CD8-positive, alpha-beta memory T cell (primary cell): ENCODE measurements at regions not wholly inside any gene's neighbourhood (a gene's known extent, or its start where the extent isn't known, plus 50 kb on each side); places are given as distances from the start of the nearest gene placed in this dataset.

Experiments
- CTCF ChIA-PET: fragments of 350-600 bp; sonication (Branson Sonifier 250); formaldehyde crosslinking; loops from one replicate; lab custom pipeline; 2021; ENCODE audit warnings: antibody characterized with exemption; lab: Charles Lee
- POLR2A ChIA-PET: fragments of 350-600 bp; sonication (Branson Sonifier 250); formaldehyde crosslinking; loops from one replicate; lab custom pipeline; 2021; ENCODE audit warnings: antibody characterized with exemption; lab: Charles Lee
- DNase-seq, 5 donors: peaks; one replicate each; pipeline versions ENCODE4 v3.0.0 to v3.0.0-alpha.2; 2020 to 2022; ENCODE audit warnings: mixed read lengths in 1 of 5
- H3K27ac ChIP-seq: one replicate; pipeline ENCODE4 v1.7.0; 2013; ENCODE audit warnings: low read depth, mild to moderate bottlenecking, low read length, moderate library complexity
- H3K27me3 ChIP-seq: 2 replicates; pipeline ENCODE4 v1.7.0; 2013; ENCODE audit warnings: low read length, mild to moderate bottlenecking; ENCODE audit not compliant: insufficient read depth, poor library complexity, severe bottlenecking
- H3K36me3 ChIP-seq: 2 replicates; pipeline ENCODE4 v1.7.0; 2013; ENCODE audit warnings: mild to moderate bottlenecking, low read length, moderate library complexity; ENCODE audit not compliant: insufficient read depth
- H3K4me1 ChIP-seq: 2 replicates; pipeline ENCODE4 v1.7.0; 2013; ENCODE audit warnings: mild to moderate bottlenecking, low read length, moderate library complexity; ENCODE audit not compliant: insufficient read depth
- H3K4me3 ChIP-seq: 2 replicates; pipeline ENCODE4 v1.7.0; 2013; ENCODE audit warnings: mild to moderate bottlenecking, low read length
- H3K9me3 ChIP-seq: 2 replicates; pipeline ENCODE4 v1.7.0; 2013; ENCODE audit warnings: mild to moderate bottlenecking, low read length
- H3K27ac Mint-ChIP-seq, 8 donors: one replicate each; pipeline ENCODE4 v1.8.0; 2020 to 2021; ENCODE audit warnings: mixed read lengths in 8 of 8, mild to moderate bottlenecking in 6 of 8, inconsistent platforms in 3 of 8, moderate library complexity in 3 of 8
- H3K27me3 Mint-ChIP-seq, 2 donors: one replicate each; pipeline ENCODE4 v1.8.0; 2020 to 2021; ENCODE audit warnings: mixed read lengths in 2 of 2, mild to moderate bottlenecking in 1 of 2, moderate library complexity in 1 of 2
- H3K36me3 Mint-ChIP-seq, 3 donors: one replicate each; pipeline ENCODE4 v1.8.0; 2020 to 2021; ENCODE audit warnings: mixed read lengths in 3 of 3, inconsistent platforms in 1 of 3, mild to moderate bottlenecking in 1 of 3
- H3K4me1 Mint-ChIP-seq, 3 donors: one replicate each; pipeline ENCODE4 v1.8.0; 2020 to 2021; ENCODE audit warnings: mixed read lengths in 3 of 3, inconsistent platforms in 1 of 3, mild to moderate bottlenecking in 1 of 3
- H3K4me3 Mint-ChIP-seq, 7 donors: one replicate each; pipeline ENCODE4 v1.8.0; 2020 to 2021; ENCODE audit warnings: mixed read lengths in 7 of 7, mild to moderate bottlenecking in 6 of 7, moderate library complexity in 4 of 7, inconsistent platforms in 2 of 7
- H3K9me3 Mint-ChIP-seq, 5 donors: one replicate each; pipeline ENCODE4 v1.8.0; 2020 to 2022; ENCODE audit warnings: mixed read lengths in 5 of 5, mild to moderate bottlenecking in 3 of 5, moderate library complexity in 2 of 5, inconsistent platforms in 1 of 5

DNA sequence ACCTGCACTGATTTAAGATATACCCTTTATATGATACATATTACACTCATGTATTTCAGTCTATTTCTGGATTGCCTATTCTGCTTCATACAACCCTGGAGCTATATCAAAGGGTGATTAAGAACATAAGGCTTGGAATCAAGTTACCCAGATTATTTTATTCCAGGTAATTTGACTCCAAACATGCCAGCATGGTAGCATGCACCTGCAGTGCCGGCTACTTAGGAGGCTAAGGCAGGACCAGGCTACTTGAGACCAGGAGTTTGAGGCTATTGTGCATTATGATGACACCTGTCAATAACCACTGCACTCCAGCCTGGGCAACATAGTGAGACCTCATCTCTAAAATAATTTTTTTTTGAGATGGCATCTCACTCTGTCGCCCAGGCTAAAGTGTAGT, 50.4 kb upstream of the NEO1 start:
- Histone ChIP-seq H3K4me1 (no peaks in the 10 kb centered on the region), H3K36me3 (no peaks in the 10 kb centered on the region), H3K4me3 (no peak overlapping the region), H3K9me3 (no peaks in the 10 kb centered on the region), H3K27me3 (no peaks in the 10 kb centered on the region), H3K27ac (no peak overlapping the region)
- H3K27me3 Mint-ChIP-seq: peaks cover 11 to 48% of the 10 kb centered on the region in 2 donors
- H3K4me3 Mint-ChIP-seq: no peak overlapping the region
- no peaks in the 10 kb centered on the region for H3K4me1 Mint-ChIP-seq
- no peaks in the 10 kb centered on the region for H3K36me3 Mint-ChIP-seq
- no peaks in the 10 kb centered on the region for H3K9me3 Mint-ChIP-seq
- CTCF ChIA-PET: no interaction called here
- POLR2A ChIA-PET: no interaction called here
- DNase-seq: no peak
- H3K27ac Mint-ChIP-seq: no peak overlapping the region

DNA sequence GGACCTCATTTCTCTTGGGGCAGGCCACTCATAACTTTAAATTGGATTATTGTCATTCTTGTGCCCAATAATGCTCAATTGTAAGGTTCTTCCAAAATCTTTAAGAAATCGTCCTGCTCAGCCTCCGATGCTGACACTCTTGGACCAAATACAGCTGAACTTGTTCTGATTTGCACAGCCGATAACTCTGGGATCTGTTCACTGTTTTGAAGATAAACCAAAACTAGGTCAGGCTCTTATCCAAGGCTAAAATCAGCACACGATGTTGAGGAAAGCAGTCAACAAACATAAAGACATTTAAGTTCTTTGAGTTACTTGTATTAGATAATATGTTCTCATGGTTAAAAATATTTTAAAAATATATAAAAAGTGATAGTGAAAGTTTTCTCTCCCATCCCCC, 52.0 kb upstream of the NEO1 start:
- Mint-ChIP-seq H3K4me3 (no peak overlapping the region), H3K27ac (no peak overlapping the region), H3K9me3 (no peaks in the 10 kb centered on the region), H3K4me1 (no peaks in the 10 kb centered on the region), H3K36me3 (no peaks in the 10 kb centered on the region), H3K27me3 (peaks cover 10 to 56% of the 10 kb centered on the region in 2 donors)
- no peak for DNase-seq
- Histone ChIP-seq H3K9me3 (no peaks in the 10 kb centered on the region), H3K27me3 (no peaks in the 10 kb centered on the region), H3K36me3 (no peaks in the 10 kb centered on the region), H3K27ac (no peak overlapping the region), H3K4me3 (no peak overlapping the region), H3K4me1 (no peaks in the 10 kb centered on the region)
- ChIA-PET POLR2A (no interaction called here), CTCF (no interaction called here)

DNA sequence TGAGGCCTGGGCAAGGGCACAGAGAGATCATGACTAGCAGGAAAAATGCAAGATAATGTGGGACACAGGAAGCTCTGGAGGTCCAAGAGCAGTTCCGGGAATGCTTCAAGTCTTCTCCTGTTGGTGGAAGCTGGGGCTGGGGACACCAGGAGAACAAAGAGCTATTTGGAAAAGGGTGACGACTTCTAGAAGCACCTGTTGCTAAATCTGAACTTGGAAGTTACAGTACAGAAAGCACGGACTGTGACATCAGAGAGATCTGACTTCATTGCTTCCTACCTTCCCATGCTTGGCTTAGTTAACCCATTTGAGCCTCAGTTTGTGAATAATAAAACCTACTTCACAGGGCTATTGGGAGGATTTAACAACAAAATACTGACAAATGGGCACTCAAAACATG, 52.7 kb upstream of the NEO1 start:
- no peak for DNase-seq
- no peak overlapping the region for H3K4me3 Mint-ChIP-seq
- Histone ChIP-seq H3K4me3 (no peak overlapping the region), H3K27me3 (no peaks in the 10 kb centered on the region), H3K4me1 (no peaks in the 10 kb centered on the region), H3K9me3 (no peaks in the 10 kb centered on the region), H3K27ac (no peak overlapping the region), H3K36me3 (no peaks in the 10 kb centered on the region)
- H3K4me1 Mint-ChIP-seq: no peaks in the 10 kb centered on the region
- no peaks in the 10 kb centered on the region for H3K36me3 Mint-ChIP-seq
- no peaks in the 10 kb centered on the region for H3K9me3 Mint-ChIP-seq
- POLR2A ChIA-PET: no interaction called here
- CTCF ChIA-PET: no interaction called here
- peaks cover 10 to 55% of the 10 kb centered on the region in 2 donors for H3K27me3 Mint-ChIP-seq
- H3K27ac Mint-ChIP-seq: no peak overlapping the region

DNA sequence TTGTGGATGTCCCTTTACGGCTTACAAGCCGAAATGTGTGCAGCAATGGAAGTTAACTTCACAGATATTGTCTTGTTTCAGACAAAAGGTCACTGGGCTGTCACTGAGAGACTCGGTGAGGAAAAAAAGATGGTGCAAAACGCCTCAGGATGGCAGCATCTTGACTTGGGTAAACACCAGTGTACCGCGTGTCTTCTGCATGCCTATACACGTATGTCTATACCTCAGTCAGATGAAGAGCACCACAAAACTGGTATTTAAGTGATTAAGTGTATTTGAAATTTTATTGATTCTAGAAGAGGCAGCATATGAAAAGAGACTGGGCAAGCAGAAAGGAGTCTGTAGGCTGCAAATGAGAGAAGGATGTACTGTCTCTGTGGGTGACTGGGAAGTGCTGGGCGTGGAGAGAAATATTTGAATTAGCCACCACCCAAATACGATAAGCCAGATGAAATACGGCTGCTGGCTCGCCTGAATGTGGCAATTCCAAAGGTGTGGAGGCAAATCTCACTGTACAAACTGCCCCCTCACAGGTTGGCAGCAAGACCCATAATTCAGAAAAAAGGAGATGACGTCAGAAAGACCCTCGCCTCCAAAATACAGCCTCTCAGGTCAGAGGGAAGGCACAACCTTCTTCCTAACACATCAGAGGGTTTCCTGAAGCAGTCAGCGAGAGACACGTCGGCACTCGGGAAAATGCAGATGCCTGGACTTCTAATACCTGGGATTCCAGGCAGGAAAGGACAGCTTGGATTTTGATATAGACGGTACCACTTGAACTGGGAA, 53.4 kb upstream of the NEO1 start:
- no peaks in the 10 kb centered on the region for H3K36me3 ChIP-seq
- H3K4me1 ChIP-seq: no peaks in the 10 kb centered on the region
- Mint-ChIP-seq H3K4me1 (no peaks in the 10 kb centered on the region), H3K36me3 (no peaks in the 10 kb centered on the region), H3K4me3 (no peak overlapping the region), H3K27me3 (peaks cover 10 to 61% of the 10 kb centered on the region in 2 donors), H3K27ac (no peak overlapping the region), H3K9me3 (no peaks in the 10 kb centered on the region)
- ChIA-PET CTCF (no interaction called here), POLR2A (no interaction called here)
- no peaks in the 10 kb centered on the region for H3K9me3 ChIP-seq
- DNase-seq: no peak
- H3K27ac ChIP-seq: no peak overlapping the region
- no peaks in the 10 kb centered on the region for H3K27me3 ChIP-seq
- no peak overlapping the region for H3K4me3 ChIP-seq

DNA sequence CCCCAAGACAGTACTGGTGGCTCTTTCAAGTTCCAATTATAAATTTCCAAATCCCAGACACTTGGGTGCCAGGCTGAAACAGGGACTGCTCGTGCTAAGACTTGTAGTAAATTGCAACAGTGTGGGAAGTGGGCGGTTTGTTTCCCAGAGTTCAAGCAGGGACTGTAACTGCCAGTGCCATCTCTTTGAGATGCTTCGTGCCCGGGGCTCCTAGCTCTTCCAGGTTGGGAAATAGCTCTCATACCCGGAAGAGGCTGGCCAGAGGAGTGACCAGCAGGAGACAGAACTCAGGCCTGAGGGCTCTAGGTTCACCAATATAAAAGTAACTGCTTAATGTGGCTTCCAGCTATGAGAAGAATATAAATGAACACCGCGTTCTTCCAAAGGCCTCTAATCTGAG, 54.0 kb upstream of the NEO1 start:
- peaks cover 7 to 55% of the 10 kb centered on the region in 2 donors for H3K27me3 Mint-ChIP-seq
- H3K4me3 Mint-ChIP-seq: no peak overlapping the region
- CTCF ChIA-PET: no interaction called here
- no peak overlapping the region for H3K27ac Mint-ChIP-seq
- no peak overlapping the region for H3K4me3 ChIP-seq
- no peaks in the 10 kb centered on the region for H3K27me3 ChIP-seq
- H3K9me3 Mint-ChIP-seq: no peaks in the 10 kb centered on the region
- POLR2A ChIA-PET: no interaction called here
- no peaks in the 10 kb centered on the region for H3K9me3 ChIP-seq
- no peaks in the 10 kb centered on the region for H3K4me1 Mint-ChIP-seq
- H3K36me3 Mint-ChIP-seq: no peaks in the 10 kb centered on the region
- H3K36me3 ChIP-seq: no peaks in the 10 kb centered on the region
- H3K4me1 ChIP-seq: no peaks in the 10 kb centered on the region
- no peak overlapping the region for H3K27ac ChIP-seq
- no peak for DNase-seq

DNA sequence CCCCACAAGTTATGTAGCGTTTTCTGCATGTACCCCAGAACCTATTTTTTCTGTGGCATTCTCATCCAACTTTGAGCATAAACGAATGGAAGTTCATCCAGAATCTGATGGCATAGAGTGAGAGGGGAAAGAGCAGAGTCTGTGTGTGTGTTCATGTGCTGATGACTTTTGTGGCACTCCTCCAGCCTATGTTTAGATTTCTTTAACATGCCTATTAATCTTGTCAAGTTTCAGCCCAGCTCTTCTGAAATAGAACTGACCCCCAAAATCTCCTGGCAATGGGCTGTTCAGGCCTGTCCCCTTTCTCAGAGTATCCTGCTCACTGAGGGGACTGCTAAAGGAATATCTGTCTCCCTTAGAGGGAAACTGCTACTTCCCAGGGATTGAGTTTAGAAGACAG, 56.4 kb upstream of the NEO1 start:
- Mint-ChIP-seq H3K9me3 (no peaks in the 10 kb centered on the region), H3K4me3 (no peak overlapping the region), H3K36me3 (no peaks in the 10 kb centered on the region), H3K27me3 (peaks cover 6 to 50% of the 10 kb centered on the region in 2 donors), H3K4me1 (peaks cover 0 to 2% (median 0%) of the 10 kb centered on the region in 3 donors), H3K27ac (no peak overlapping the region)
- CTCF ChIA-PET: no interaction called here
- no peak for DNase-seq
- Histone ChIP-seq H3K36me3 (no peaks in the 10 kb centered on the region), H3K4me1 (no peaks in the 10 kb centered on the region), H3K9me3 (no peaks in the 10 kb centered on the region), H3K27me3 (no peaks in the 10 kb centered on the region), H3K27ac (no peak overlapping the region), H3K4me3 (no peak overlapping the region)
- POLR2A ChIA-PET: no interaction called here

DNA sequence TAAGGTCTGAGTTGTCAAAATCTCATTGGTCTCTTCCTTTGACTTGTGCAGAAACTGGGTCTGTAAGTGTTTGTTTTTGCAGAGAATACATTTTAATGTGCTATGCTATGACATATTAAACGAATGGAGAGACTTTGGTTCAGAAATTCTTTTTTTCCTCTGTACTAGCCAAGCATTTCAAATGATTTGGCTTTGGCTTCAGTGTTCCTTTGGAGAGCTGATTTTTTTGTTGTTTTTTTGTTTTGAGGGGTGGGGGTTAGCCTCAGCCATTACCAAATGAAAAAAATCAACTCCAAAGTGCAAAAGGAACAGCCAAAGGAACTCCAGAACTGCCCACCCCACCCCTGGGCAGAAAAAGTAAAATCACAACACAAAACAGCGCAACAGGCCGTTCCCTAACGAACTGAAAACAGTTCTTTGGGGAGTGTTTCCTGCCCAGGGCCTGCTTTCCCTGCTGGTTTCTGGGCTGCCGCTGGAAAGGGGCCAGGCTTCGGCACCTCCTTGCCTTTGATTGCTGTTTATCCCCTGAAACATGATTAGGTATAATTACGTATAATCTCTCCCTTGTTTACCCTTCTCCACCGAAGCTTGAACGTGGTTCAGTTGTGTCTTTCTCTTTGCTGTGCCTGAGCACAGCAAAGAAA, 57.6 kb upstream of the NEO1 start:
- Mint-ChIP-seq H3K27ac (no peak overlapping the region), H3K4me3 (no peak overlapping the region), H3K4me1 (peaks cover 0 to 2% (median 0%) of the 10 kb centered on the region in 3 donors), H3K36me3 (no peaks in the 10 kb centered on the region), H3K27me3 (peaks cover 6 to 47% of the 10 kb centered on the region in 2 donors), H3K9me3 (no peaks in the 10 kb centered on the region)
- DNase-seq: no peak
- Histone ChIP-seq H3K27me3 (no peaks in the 10 kb centered on the region), H3K4me1 (no peaks in the 10 kb centered on the region), H3K36me3 (no peaks in the 10 kb centered on the region), H3K27ac (no peak overlapping the region), H3K4me3 (no peak overlapping the region), H3K9me3 (no peaks in the 10 kb centered on the region)
- ChIA-PET CTCF (no interaction called here), POLR2A (no interaction called here)

DNA sequence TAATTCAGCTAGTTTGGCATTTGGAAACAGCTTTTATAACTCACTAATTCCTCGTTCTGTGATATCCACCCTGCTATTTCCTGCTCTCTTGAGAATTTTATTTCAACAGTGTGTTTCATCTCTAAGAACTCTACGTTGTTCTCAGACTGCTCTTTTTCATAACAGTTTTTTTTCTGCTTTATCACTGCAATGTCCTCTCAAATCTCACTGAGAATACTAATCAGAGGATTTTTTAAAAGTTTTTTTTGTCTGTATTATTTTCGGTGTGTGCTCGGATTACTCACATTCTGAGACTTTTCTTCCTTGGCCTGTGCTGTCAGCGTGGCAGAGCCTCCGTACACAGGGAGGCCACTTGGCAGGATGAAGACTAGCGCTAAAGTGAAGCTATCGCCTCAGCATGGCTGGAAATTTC, 59.4 kb upstream of the NEO1 start:
- no peaks in the 10 kb centered on the region for H3K9me3 Mint-ChIP-seq
- no peaks in the 10 kb centered on the region for H3K27me3 ChIP-seq
- no peaks in the 10 kb centered on the region for H3K36me3 Mint-ChIP-seq
- DNase-seq: no peak
- no peak overlapping the region for H3K27ac ChIP-seq
- H3K27me3 Mint-ChIP-seq: peaks cover 0 to 38% of the 10 kb centered on the region in 2 donors
- H3K4me1 Mint-ChIP-seq: peaks cover 0 to 2% (median 0%) of the 10 kb centered on the region in 3 donors
- no peak overlapping the region for H3K4me3 Mint-ChIP-seq
- H3K36me3 ChIP-seq: no peaks in the 10 kb centered on the region
- CTCF ChIA-PET: no interaction called here
- no peaks in the 10 kb centered on the region for H3K4me1 ChIP-seq
- POLR2A ChIA-PET: no interaction called here
- H3K27ac Mint-ChIP-seq: no peak overlapping the region
- no peaks in the 10 kb centered on the region for H3K9me3 ChIP-seq
- no peak overlapping the region for H3K4me3 ChIP-seq
